Immature natural killer cell (primary cell): ENCODE measurements at regions not wholly inside any gene's neighbourhood (a gene's known extent, or its start where the extent isn't known, plus 50 kb on each side); places are given as distances from the start of the nearest gene placed in this dataset.

Experiments
- DNase-seq, 3 donors: peaks; one replicate each; pipeline ENCODE4 v3.0.0; 2022; ENCODE audit warnings: mixed read lengths in 1 of 3
- H3K27ac Mint-ChIP-seq, 6 donors: one replicate each; pipeline ENCODE4 v1.8.0; 2020; ENCODE audit warnings: mixed read lengths in 6 of 6, mild to moderate bottlenecking in 5 of 6, inconsistent platforms in 4 of 6, moderate library complexity in 3 of 6
- H3K27me3 Mint-ChIP-seq, 3 donors: one replicate each; pipeline ENCODE4 v1.8.0; 2020 to 2021; ENCODE audit warnings: low read depth in 3 of 3, mild to moderate bottlenecking in 3 of 3, mixed read lengths in 3 of 3, moderate library complexity in 3 of 3, inconsistent platforms in 1 of 3
- H3K36me3 Mint-ChIP-seq, 3 donors: one replicate each; pipeline ENCODE4 v1.8.0; 2020; ENCODE audit warnings: mixed read lengths in 3 of 3, inconsistent platforms in 2 of 3, mild to moderate bottlenecking in 2 of 3
- H3K4me1 Mint-ChIP-seq, 2 donors: one replicate each; pipeline ENCODE4 v1.8.0; 2020; ENCODE audit warnings: inconsistent platforms in 2 of 2, mild to moderate bottlenecking in 2 of 2, mixed read lengths in 2 of 2, moderate library complexity in 1 of 2
- H3K4me3 Mint-ChIP-seq, 5 donors: one replicate each; pipeline ENCODE4 v1.8.0; 2020; ENCODE audit warnings: mild to moderate bottlenecking in 5 of 5, mixed read lengths in 5 of 5, inconsistent platforms in 3 of 5, moderate library complexity in 3 of 5
- H3K9me3 Mint-ChIP-seq, 6 donors: one replicate each; pipeline ENCODE4 v1.8.0; 2020; ENCODE audit warnings: mild to moderate bottlenecking in 6 of 6, mixed read lengths in 6 of 6, inconsistent platforms in 4 of 6, moderate library complexity in 3 of 6

DNA sequence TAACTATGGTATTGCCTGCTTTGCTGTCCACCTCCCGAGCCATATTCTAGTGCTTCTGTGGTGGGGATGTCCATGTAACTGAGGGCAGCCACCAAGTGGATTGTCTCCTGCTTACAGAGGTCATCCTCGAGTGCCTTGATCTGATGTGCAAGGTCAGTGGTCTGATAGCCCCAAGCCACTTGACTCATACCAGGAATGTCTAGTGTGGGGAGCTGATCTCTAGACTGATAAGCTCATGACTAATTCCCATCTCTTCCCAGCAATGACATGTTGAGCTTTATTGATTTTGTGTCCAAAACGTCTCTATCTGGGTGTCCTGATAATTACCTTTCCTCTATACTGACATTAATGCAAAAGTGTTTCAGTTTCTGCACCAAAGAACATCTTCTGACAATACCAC lies 168.4 kb upstream of the WDR1 start:
- Mint-ChIP-seq H3K27me3 (peaks cover 4 to 11% (median 4%) of the 10 kb centered on the region in 3 donors), H3K4me1 (no peaks in the 10 kb centered on the region), H3K27ac (no peak overlapping the region), H3K36me3 (no peaks in the 10 kb centered on the region), H3K4me3 (no peak overlapping the region), H3K9me3 (peaks cover 0 to 2% (median 0%) of the 10 kb centered on the region in 6 donors)
- DNase-seq: no peak

DNA sequence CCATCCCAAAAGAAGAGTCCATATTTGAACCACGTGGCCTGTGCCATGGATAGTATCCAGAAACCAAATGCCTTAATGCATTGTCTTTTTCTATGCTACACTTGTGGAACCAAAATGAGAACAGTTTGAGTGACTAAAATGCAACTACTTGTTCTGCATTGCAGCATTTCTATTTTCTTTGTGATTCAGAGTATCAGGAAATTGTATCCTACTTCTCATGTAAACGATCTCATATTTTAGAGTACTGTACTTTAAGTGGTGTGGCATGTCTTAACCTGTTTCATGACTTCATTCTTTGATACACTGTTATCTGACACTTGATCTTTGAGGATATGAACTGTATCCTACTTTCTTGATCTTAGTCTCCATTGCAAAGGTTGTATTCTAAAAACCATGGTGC lies 167.2 kb upstream of the WDR1 start:
- H3K4me3 Mint-ChIP-seq: no peak overlapping the region
- no peaks in the 10 kb centered on the region for H3K4me1 Mint-ChIP-seq
- DNase-seq: no peak
- no peak overlapping the region for H3K27ac Mint-ChIP-seq
- H3K9me3 Mint-ChIP-seq: peaks cover 0 to 2% (median 0%) of the 10 kb centered on the region in 6 donors
- peaks cover 0 to 9% (median 4%) of the 10 kb centered on the region in 3 donors for H3K27me3 Mint-ChIP-seq
- H3K36me3 Mint-ChIP-seq: no peaks in the 10 kb centered on the region

DNA sequence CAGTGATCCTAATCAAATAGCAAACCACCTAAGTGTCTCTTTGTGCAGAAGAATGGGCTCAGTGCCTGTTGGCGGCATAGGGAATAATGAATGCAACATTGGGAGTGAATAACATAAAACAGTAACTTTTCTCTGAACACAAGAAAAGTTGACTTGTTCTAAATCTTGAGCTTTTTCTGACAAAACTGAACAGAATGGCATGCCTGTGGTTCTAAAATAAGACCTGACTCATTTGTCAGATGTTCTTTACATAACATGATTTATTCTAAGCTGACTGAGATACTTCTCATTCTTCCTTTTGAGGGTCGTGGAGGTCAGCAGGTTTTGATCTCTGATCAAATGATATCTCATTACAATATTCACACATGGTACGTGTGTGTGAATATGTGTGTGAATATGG lies 165.4 kb upstream of the WDR1 start:
- peaks cover 2 to 11% (median 3%) of the 10 kb centered on the region in 3 donors for H3K27me3 Mint-ChIP-seq
- no peak overlapping the region for H3K27ac Mint-ChIP-seq
- no peak overlapping the region for H3K4me3 Mint-ChIP-seq
- no peaks in the 10 kb centered on the region for H3K4me1 Mint-ChIP-seq
- H3K9me3 Mint-ChIP-seq: no peaks in the 10 kb centered on the region
- DNase-seq: no peak
- H3K36me3 Mint-ChIP-seq: no peaks in the 10 kb centered on the region

DNA sequence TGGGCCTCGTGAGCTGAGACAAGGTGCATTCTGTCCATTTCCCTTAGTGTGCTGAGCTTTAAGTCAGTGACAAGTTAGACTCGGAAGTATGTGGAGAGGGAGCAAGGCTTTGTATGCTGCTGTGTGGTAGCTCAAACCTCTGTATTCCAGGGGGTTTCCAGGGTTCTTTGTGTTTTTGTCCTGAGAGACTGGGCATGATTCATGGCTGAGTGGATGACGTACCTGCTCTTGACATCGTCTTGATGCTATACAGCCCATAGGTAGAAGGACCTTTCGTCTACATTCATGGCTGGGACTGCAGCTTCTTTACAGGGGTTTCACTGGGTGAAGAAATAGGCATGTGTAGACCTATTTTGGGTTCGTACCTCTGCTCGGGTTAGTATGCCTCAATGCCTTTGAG lies 162.7 kb upstream of the WDR1 start:
- DNase-seq: no peak
- Mint-ChIP-seq H3K4me3 (no peak overlapping the region), H3K27me3 (peaks cover 2 to 8% (median 3%) of the 10 kb centered on the region in 3 donors), H3K4me1 (no peaks in the 10 kb centered on the region), H3K27ac (no peak overlapping the region), H3K36me3 (no peaks in the 10 kb centered on the region), H3K9me3 (no peaks in the 10 kb centered on the region)

DNA sequence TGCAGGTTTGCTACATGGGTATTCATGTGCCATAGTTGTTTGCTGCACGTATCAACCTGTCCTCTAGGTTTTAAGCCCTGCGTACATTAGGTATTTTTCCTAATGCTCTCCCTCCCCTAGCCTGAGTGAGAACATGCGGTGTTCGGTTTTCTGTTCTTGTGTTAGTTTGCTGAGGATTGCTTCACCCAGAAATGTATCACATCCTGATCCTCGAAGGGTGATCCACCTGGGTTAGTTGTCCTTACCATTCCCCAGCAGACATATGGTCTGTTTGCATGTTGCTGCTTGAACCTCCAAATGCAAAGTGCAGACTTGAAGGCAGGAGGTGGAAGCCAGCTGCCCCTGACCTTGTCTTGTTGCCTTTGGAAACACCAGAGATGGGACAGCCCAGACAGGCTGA lies 161.5 kb upstream of the WDR1 start:
- no peaks in the 10 kb centered on the region for H3K36me3 Mint-ChIP-seq
- H3K27me3 Mint-ChIP-seq: peaks cover 0 to 13% (median 5%) of the 10 kb centered on the region in 3 donors
- H3K4me1 Mint-ChIP-seq: no peaks in the 10 kb centered on the region
- H3K9me3 Mint-ChIP-seq: no peaks in the 10 kb centered on the region
- no peak overlapping the region for H3K27ac Mint-ChIP-seq
- no peak overlapping the region for H3K4me3 Mint-ChIP-seq
- DNase-seq: no peak

DNA sequence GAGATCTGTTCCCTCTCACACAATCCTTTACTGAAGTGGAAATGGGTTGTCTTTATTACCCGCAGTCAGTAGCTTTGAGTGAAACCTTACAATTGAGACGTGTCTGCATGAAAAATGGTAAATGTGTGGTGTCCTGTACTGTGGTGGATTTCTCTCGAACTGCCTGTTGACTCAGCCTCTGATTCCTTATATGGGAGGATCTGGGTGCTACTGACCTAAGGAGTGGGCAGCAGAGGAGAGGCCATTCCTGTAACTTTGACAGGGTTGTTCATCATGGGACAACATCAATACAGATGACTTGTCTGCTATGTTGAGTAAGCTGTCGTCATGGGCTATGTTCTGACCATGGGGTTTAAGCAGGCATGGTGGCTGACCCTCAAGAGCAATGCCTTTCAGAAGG lies 159.6 kb upstream of the WDR1 start:
- Mint-ChIP-seq H3K27me3 (peaks cover 0 to 15% (median 5%) of the 10 kb centered on the region in 3 donors), H3K9me3 (no peaks in the 10 kb centered on the region), H3K27ac (no peak overlapping the region), H3K36me3 (no peaks in the 10 kb centered on the region), H3K4me1 (no peaks in the 10 kb centered on the region), H3K4me3 (no peak overlapping the region)
- DNase-seq: no peak

DNA sequence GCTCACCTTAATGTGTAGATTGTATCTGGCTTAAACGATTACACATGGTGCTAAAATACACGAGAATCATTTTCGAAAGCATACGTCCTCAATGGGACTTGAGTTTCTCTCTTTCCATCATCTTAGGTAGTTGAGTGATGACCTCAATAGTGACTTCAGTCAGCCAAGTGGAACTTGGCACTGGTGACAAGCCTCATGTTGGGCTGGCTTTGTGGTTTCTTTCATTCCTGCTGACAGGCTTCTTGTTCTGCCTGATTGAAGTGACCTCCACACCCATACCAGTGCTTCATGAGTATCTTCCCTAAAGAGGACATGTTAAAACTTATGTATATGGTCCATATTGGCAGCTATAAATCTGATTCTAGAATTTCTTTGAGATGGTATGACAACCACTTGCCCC lies 159.1 kb upstream of the WDR1 start:
- H3K9me3 Mint-ChIP-seq: no peaks in the 10 kb centered on the region

DNA sequence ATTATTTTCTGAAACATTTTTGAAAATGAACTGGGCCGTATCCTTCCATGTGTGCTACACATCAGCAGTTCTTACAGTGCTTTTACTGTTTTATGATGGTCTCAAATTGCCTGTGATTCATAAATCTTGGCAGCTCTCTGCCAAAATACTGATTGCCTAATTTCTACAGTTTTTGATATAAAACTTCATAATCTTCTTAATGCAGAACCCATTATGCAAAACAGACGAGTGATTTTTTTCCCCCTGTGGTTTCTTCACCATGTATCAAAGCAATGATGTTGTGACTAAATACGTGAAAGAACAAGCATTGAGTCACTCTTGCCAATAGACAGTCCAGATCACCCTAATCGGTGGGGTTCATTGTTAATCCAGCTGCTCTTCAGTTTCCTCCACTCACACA lies 156.4 kb upstream of the WDR1 start:
- DNase-seq: no peak
- H3K9me3 Mint-ChIP-seq: no peaks in the 10 kb centered on the region
- no peak overlapping the region for H3K4me3 Mint-ChIP-seq
- no peaks in the 10 kb centered on the region for H3K4me1 Mint-ChIP-seq
- no peak overlapping the region for H3K27ac Mint-ChIP-seq
- H3K36me3 Mint-ChIP-seq: no peaks in the 10 kb centered on the region
- peaks cover under 1 to 8% (median 7%) of the 10 kb centered on the region in 3 donors for H3K27me3 Mint-ChIP-seq

More for the DNA sequence above, 159.1 kb upstream of the WDR1 start:
- Mint-ChIP-seq H3K4me1 (no peaks in the 10 kb centered on the region), H3K4me3 (no peak overlapping the region), H3K36me3 (no peaks in the 10 kb centered on the region), H3K27ac (no peak overlapping the region), H3K27me3 (peaks cover 0 to 15% (median 5%) of the 10 kb centered on the region in 3 donors)
- DNase-seq: no peak

DNA sequence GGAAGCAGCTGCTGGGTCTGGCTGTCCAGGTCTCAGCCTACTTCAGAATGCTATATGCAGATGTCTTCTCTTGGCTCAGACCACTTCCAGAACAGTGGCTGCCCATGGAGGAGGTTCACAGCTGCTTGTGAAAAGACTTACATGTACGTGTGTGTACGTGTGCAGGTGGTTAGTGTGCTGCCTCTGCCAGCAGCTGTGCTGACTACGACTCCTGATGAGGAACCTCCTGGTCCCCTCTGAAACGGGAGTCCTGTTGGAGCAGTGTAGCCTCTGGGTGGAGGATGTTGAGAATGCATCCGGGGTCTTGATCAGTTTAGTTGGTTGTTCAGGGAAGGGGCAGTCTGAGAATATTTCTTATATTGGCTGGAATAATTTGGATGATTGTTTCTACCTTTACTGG lies 155.9 kb upstream of the WDR1 start:
- peaks cover 1 to 8% (median 5%) of the 10 kb centered on the region in 3 donors for H3K27me3 Mint-ChIP-seq
- no peak for DNase-seq
- H3K27ac Mint-ChIP-seq: no peak overlapping the region
- no peaks in the 10 kb centered on the region for H3K4me1 Mint-ChIP-seq
- H3K9me3 Mint-ChIP-seq: no peaks in the 10 kb centered on the region
- no peaks in the 10 kb centered on the region for H3K36me3 Mint-ChIP-seq
- no peak overlapping the region for H3K4me3 Mint-ChIP-seq

DNA sequence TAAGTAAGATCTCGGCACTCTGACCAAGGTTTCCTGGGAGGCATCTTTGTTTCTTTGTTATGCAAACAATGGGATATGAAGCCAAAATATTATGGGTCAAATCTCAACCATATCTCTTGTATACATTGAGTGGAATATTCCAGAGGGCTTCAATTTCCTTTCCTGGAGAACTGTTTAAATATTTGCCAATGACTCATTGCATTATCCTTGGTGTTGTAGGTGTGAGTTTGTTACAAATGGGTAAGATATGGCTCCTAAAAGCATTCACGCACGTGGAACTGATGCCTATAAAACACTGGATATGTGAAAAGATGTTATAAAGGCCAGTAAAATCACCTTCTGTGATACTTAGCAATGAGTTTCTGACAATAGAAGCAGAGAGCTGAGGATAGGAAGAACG lies 150.5 kb upstream of the WDR1 start:
- H3K36me3 Mint-ChIP-seq: no peaks in the 10 kb centered on the region
- no peaks in the 10 kb centered on the region for H3K9me3 Mint-ChIP-seq
- no peak for DNase-seq
- peaks cover 1 to 6% (median 2%) of the 10 kb centered on the region in 3 donors for H3K27me3 Mint-ChIP-seq
- H3K4me1 Mint-ChIP-seq: no peaks in the 10 kb centered on the region
- no peak overlapping the region for H3K27ac Mint-ChIP-seq
- no peak overlapping the region for H3K4me3 Mint-ChIP-seq

DNA sequence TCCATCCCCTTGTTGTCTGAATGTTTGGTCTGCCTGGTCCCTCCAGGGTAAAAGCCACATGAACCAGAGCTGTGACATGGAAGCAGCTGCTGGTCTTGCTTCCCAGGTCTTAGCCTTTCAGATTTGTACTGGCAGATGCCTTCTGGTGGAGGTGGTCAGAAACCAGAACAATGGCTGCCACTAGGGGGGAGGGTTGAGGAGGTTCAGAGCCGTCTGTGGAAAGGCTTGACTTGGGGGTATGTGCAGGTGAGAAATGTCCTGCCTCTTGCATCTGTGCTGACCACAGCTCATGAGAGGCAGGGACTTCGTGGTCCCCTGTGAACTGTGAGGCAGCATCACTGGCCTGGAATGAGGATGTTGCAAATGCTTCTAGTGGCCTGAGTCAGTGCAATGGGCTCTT lies 144.2 kb upstream of the WDR1 start:
- no peaks in the 10 kb centered on the region for H3K36me3 Mint-ChIP-seq
- H3K4me1 Mint-ChIP-seq: no peaks in the 10 kb centered on the region
- no peaks in the 10 kb centered on the region for H3K9me3 Mint-ChIP-seq
- no peak for DNase-seq
- peaks cover 1 to 4% (median 1%) of the 10 kb centered on the region in 3 donors for H3K27me3 Mint-ChIP-seq
- H3K4me3 Mint-ChIP-seq: no peak overlapping the region
- H3K27ac Mint-ChIP-seq: no peak overlapping the region

DNA sequence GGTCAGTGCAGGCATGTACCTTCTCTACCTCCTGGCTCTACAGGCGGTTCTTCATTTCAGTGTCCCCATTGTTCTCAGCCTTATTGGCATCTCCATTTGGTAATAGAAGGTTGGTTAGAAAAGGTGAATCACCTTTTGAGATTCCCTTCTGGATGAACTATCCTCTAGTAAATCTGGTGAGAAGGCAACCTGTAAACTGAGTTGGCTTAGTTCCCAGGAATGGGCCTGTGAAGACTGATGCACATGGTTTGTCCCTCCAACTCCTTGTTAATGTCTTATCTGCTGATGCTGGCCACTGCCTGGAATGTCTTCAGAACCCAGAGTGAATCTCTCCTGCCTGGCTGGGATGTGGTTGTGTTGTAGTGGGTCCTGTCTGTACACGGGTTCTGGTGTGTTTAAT lies 143.4 kb upstream of the WDR1 start:
- no peak for DNase-seq
- peaks cover 1 to 4% (median 3%) of the 10 kb centered on the region in 3 donors for H3K27me3 Mint-ChIP-seq
- no peak overlapping the region for H3K4me3 Mint-ChIP-seq
- no peaks in the 10 kb centered on the region for H3K36me3 Mint-ChIP-seq
- no peak overlapping the region for H3K27ac Mint-ChIP-seq
- H3K9me3 Mint-ChIP-seq: no peaks in the 10 kb centered on the region
- no peaks in the 10 kb centered on the region for H3K4me1 Mint-ChIP-seq

DNA sequence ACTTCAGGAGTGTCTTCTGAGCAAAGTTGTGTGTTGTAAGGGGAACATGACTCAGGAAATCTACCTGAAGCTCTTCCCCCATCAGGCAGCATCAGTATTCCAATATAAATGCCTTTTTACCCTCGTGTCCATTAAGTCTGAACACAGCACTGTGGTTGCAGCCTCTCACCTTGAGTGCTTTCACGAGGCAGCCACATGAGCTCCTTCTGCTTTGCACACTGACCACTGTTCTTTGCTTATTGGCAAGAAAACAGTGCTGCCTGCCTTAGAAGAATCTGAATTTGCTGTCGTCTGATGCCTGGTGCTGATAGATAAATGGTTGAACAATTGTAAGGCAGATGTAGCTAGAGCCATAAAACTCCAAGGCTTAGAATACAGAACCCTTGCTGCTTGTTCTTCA lies 139.6 kb upstream of the WDR1 start:
- Mint-ChIP-seq H3K27ac (no peak overlapping the region), H3K27me3 (peaks cover 1 to 5% (median 3%) of the 10 kb centered on the region in 3 donors), H3K9me3 (no peaks in the 10 kb centered on the region), H3K4me1 (no peaks in the 10 kb centered on the region), H3K36me3 (no peaks in the 10 kb centered on the region), H3K4me3 (no peak overlapping the region)
- no peak for DNase-seq

DNA sequence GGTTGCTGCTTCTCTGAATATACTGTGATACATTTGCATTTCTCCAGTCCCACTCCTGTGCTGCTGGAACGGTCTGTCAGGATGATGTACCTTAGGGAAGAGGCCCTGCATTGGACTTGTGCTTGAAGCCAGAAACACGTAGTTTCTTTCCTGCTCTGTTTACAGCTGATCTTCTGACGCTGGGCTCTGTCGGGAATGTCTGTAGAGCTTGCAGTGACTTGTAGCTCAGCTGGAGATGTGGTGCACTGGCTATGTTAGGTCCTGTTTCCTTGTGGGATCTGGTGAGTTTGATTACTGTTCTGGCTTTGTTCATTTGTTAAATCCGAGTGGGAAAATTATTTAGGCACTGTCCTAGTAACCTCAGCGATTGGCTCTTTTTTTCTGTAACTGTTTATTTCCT lies 137.2 kb upstream of the WDR1 start:
- Mint-ChIP-seq H3K27ac (peak overlapping the region in 1 of 6 donors; percentile 20), H3K36me3 (no peaks in the 10 kb centered on the region), H3K27me3 (peaks cover 4 to 12% (median 5%) of the 10 kb centered on the region in 3 donors), H3K4me1 (no peaks in the 10 kb centered on the region), H3K9me3 (no peaks in the 10 kb centered on the region), H3K4me3 (no peak overlapping the region)
- DNase-seq: no peak

DNA sequence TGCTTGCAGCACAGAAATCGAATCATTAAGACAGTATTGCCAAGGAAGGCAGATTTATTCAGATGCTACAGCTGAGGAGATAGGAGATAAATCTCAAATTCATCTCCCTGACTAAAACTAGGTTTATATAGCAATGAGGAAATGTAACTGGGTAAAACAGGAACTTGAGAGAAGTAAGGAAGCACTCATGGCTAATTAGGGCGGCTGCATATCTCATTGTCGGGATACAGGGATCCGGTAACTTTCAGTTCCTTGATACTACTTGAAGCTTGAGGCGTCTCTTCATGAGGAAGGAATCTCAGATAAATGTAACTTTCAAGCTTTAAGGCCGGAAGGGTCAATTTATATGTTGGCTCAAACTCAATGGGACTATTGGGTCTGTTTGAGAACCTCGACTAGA lies 129.2 kb upstream of the WDR1 start:
- Mint-ChIP-seq H3K27me3 (peaks cover 0 to 16% (median 4%) of the 10 kb centered on the region in 3 donors), H3K36me3 (no peaks in the 10 kb centered on the region), H3K27ac (no peak overlapping the region), H3K4me1 (no peaks in the 10 kb centered on the region), H3K9me3 (peaks cover 0 to 2% (median 0%) of the 10 kb centered on the region in 6 donors), H3K4me3 (no peak overlapping the region)
- no peak for DNase-seq
